ENCODE measurements at regions not wholly inside any gene's neighbourhood (a gene's known extent, or its start where the extent isn't known, plus 50 kb on each side); places are given as distances from the start of the nearest gene placed in this dataset.

GRCh38 chr11:87972133-87972532, 203.1 kb downstream of the RAB38 start (continued):
- TF ChIP-seq CDX4 (CRISPR knock-in tag; IDR thresholded peaks at IDR 0.05; ENCODE audit: borderline replicate concordance): no peak
- TF ChIP-seq ATF3 (CRISPR knock-in tag; conservative IDR thresholded peaks at IDR 0.05): no peak
- no peak for TF ChIP-seq SMAD3 (CRISPR knock-in tag; IDR thresholded peaks at IDR 0.05; ENCODE audit: borderline replicate concordance)
- no peak for TF ChIP-seq ZSCAN18 (CRISPR knock-in tag; IDR thresholded peaks at IDR 0.05)
- TF ChIP-seq STAT6 (CRISPR knock-in tag; conservative IDR thresholded peaks at IDR 0.05; ENCODE audit: low read depth): no peak

- Mint-ChIP-seq H3K4me1 (peaks cover 47% of the 10 kb centered on the region), H3K4me3 (no peak overlapping the region), H3K27ac (no peak overlapping the region), H3K27me3 (ENCODE audit: low read depth) (no peaks in the 10 kb centered on the region; the same call in 1 of the 2 replicates), H3K36me3 (no peaks in the 10 kb centered on the region), H3K9me3 (no peaks in the 10 kb centered on the region)
- TF ChIP-seq MYBL2 (CRISPR knock-in tag; IDR thresholded peaks at IDR 0.05): no peak
- TF ChIP-seq TEAD4 (CRISPR knock-in tag; IDR thresholded peaks at IDR 0.05): no peak
- TF ChIP-seq ZMAT4 (CRISPR knock-in tag; IDR thresholded peaks at IDR 0.05): no peak
- TF ChIP-seq NR3C1 (CRISPR knock-in tag; conservative IDR thresholded peaks at IDR 0.05; ENCODE audit: low read depth): no peak
- no peak for TF ChIP-seq AFF4 (CRISPR knock-in tag; IDR thresholded peaks at IDR 0.05; ENCODE audit: borderline replicate concordance)
- TF ChIP-seq CREB1 (CRISPR knock-in tag; IDR thresholded peaks at IDR 0.05): no peak
- TF ChIP-seq ZSCAN18 (CRISPR knock-in tag; IDR thresholded peaks at IDR 0.05): no peak
- no peak for TF ChIP-seq TP53 (CRISPR knock-in tag; IDR thresholded peaks at IDR 0.05)
- TF ChIP-seq ATF1 (CRISPR knock-in tag; IDR thresholded peaks at IDR 0.05): no peak
- no peak for TF ChIP-seq CBFB (CRISPR knock-in tag; IDR thresholded peaks at IDR 0.05; ENCODE audit: low read depth)
- TF ChIP-seq GABPB1 (CRISPR knock-in tag; IDR thresholded peaks at IDR 0.05): no peak
- TF ChIP-seq JUN (CRISPR knock-in tag; IDR thresholded peaks at IDR 0.05): no peak
- TF ChIP-seq PREB (CRISPR knock-in tag; IDR thresholded peaks at IDR 0.05; ENCODE audit: borderline replicate concordance): no peak
- no peak for TF ChIP-seq CDX4 (CRISPR knock-in tag; IDR thresholded peaks at IDR 0.05; ENCODE audit: borderline replicate concordance)
- no peak for TF ChIP-seq SMAD3 (CRISPR knock-in tag; IDR thresholded peaks at IDR 0.05; ENCODE audit: borderline replicate concordance)
- no peak for TF ChIP-seq E2F4 (CRISPR knock-in tag; IDR thresholded peaks at IDR 0.05; ENCODE audit: borderline replicate concordance, low read depth)
- ChIA-PET CTCF (interaction anchor here (0.9 to 1.7 kb wide), 4 partner anchors 45 to 1032 kb away, joined by 3 to 9 read pairs (median 6); no protein-coding TSS in a partner anchor), POLR2A (no interaction called here)
- DNase-seq (ENCODE audit: low spot score) (no peak), ATAC-seq (no peak)
Observed at GRCh38 chr11:87971354-87971753, 203.9 kb downstream of the RAB38 start.
